Activated gamma-delta T cell (primary cell): ENCODE measurements at regions not wholly inside any gene's neighbourhood (a gene's known extent, or its start where the extent isn't known, plus 50 kb on each side); places are given as distances from the start of the nearest gene placed in this dataset.
"Not testable (repeated sequence)": the region's sequence is repeated elsewhere in the genome, so short reads cannot be mapped to it uniquely, and the experiment has no call there.

Experiments
- DNase-seq: peaks from one replicate; lab custom pipeline; 2025; lab: John Stamatoyannopoulos, UW

GRCh38 chr22:49527611-49528419 is 299.9 kb downstream of the BRD1 start:
- DNase-seq: no peak

DNA sequence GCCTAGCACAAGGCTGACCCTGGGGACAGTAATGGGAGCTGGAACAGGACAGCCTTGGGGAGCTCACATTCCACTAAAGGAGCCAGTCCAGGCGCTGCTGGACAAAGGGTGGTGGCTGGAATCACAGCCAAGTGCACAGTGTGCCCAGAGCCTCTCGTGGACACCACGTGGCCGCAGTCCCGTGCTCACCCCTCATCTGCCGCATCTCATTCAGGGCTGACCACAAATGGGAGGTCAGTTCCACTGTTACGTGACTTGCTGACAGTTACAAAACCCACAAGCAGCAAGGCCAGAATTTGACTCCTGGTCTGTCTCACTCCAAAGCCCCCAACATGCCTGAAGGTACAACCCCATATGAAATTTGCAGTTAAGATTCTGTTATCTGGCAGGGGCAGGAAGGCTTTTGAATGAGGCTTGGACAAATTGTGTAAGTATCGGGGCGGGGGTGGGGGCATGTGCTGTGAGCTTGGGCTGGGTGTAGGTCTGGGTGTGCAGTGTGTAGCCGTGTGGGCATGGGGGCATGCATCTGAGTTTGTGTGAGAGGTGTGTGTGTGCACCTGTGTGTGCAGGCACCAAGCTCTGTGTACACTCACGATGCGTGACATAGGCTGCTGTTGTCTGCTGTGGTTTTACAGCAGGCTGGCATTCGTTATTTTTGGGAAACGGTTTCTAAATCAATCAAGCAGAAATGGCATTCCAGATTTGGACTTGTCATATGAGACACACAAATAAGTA is 301.7 kb downstream of the BRD1 start:
- no peak for DNase-seq

DNA sequence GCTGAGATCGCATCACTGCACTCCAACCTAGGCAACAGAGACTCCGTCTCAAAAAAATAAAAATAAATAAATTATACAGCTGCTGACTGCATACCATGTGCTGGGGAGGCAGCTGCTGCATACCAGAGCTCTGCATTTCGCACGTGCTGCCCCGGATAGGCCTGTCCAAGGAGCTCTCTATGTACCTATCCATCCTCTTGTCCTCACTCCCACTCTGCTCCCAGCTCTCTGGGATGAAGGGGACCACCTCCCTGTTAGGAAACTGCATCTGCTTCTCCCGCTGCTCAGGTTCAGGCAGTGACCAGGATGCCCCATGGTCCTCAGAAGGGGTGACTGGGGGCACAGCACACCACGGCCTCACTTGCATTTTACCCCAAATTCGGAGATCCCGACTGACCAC is 302.3 kb downstream of the BRD1 start:
- no peak for DNase-seq

- no peak for DNase-seq
These were observed 303.3 kb downstream of the BRD1 start for GRCh38 chr22:49524362-49524761.

GRCh38 chr22:49523374-49524008 is 304.2 kb downstream of the BRD1 start:
- no peak for DNase-seq

DNA sequence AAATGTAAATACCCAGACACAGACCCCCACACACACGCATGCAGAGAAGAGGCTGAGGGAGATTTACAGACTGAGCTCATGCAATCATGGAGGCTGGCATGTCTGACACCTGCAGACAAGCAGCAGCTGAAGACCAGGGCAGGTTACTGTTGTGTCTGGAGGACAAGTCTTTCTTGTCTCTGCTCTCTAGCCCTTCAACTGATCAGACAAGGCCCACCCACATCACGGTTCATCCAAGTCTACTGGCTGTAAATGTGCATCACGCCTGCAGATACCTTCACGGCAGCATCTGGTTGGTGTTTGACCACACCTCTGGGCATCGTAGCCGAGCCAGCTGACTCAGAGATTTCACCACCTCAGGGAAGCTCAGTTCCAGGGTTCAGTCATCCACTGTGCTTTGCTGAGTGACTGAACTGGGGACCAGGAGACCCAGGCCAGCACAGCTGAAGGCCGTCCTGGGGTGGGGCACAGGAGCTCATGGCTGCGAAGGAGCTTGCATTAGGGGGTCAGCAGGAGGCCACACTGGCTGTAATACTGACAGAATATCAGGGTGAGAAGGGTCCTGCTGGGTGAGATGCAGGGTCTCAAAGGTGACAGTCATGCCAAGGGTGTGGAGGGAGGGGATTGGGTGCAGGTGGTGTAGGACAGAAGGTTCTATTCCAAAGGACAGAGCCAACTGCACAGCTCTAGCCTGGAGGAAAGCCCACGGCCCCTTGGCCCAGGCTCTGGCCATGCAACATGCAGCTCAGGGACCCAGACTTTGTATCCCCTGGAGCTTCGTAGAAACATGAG is 304.9 kb downstream of the BRD1 start:
- DNase-seq: no peak

DNA sequence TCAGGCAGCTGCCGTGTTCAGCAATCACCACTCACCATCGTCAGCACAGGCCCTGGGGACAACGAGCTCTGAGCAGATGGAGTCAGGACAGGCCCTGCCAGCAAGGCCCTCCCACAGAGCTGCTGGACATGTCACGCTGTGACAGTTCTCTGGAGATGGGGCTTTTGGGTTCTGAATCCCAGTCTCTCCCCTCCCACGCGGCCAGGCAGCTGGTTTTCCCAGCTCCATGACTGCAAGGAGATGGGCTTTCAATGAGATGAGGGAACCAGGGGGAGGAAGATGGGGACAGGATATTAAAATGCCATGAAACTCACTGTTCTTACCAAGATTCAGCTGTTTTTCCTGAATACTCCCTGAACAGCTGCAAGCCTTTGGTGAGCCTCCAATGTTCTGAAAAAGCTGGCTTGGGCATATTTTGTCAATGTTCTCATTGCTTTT is 305.9 kb downstream of the BRD1 start:
- no peak for DNase-seq

DNA sequence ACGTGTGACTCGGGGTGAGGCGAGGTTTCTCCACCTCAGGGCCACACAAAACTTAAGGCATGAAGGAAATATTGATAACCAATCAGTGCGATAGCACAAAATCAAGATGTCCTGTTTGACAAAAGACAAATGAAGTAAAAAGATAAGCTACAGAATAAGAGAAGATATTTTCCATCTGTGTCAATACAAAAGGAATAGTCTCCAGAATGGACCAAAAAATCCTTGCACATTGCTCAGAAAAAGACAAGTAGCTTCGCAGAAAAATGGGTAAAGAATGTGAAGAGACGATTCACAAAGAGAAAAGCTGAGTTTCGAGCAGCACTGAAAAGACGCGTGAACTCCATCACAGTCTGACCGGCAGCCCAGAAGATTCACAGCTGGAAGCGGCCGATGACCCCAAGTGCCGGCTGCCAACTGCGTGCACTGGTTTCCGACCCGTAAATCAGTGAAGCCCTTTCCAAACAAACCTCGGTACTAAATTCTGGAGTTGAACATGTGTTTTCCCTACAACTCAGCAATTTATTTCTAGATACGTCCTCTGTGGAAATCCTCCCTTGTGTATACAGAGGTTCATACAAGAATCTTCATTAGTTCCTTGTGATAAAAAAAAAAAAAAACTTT is 308.4 kb downstream of the BRD1 start:
- DNase-seq: no peak

DNA sequence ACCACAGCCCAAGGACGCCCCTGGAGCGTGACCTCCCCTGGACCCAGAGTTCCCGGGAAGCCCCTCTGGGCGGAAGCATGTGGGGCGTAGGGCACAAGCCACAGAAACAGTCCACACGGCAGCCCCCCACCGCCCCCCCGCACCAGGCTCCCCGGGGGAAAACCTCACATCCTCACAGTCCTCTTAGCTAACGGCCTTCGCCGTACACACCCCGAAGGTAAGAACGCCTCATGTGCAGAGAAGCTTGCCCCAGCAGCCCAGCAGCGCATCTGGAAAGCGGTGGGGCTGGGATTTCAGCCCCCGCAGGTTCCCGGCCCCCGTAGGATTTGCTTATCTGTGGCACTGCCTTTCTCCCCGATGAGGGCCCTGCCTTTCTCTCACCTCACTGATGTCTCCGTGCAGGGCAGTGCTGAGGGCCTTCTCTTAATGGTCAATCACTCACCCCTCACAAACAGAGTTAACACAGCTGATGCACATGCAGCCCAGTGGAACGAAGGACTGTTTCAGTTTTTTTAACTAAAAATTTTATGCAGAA is 309.2 kb downstream of the BRD1 start:
- DNase-seq: no peak

- no peak for DNase-seq
These were observed 309.9 kb downstream of the BRD1 start for GRCh38 chr22:49517667-49518185.

GRCh38 chr22:49517211-49517610 is 310.5 kb downstream of the BRD1 start:
- DNase-seq: no peak

GRCh38 chr22:49515475-49515874 is 312.2 kb downstream of the BRD1 start:
- DNase-seq: no peak

GRCh38 chr22:49514641-49515040 is 313.0 kb downstream of the BRD1 start:
- no peak for DNase-seq

- DNase-seq: no peak
These were observed 313.5 kb downstream of the BRD1 start for GRCh38 chr22:49514211-49514610.

GRCh38 chr22:49513358-49513851 is 314.3 kb downstream of the BRD1 start:
- no peak for DNase-seq

GRCh38 chr22:49512487-49513165 is 315.0 kb downstream of the BRD1 start:
- DNase-seq: no peak

DNA sequence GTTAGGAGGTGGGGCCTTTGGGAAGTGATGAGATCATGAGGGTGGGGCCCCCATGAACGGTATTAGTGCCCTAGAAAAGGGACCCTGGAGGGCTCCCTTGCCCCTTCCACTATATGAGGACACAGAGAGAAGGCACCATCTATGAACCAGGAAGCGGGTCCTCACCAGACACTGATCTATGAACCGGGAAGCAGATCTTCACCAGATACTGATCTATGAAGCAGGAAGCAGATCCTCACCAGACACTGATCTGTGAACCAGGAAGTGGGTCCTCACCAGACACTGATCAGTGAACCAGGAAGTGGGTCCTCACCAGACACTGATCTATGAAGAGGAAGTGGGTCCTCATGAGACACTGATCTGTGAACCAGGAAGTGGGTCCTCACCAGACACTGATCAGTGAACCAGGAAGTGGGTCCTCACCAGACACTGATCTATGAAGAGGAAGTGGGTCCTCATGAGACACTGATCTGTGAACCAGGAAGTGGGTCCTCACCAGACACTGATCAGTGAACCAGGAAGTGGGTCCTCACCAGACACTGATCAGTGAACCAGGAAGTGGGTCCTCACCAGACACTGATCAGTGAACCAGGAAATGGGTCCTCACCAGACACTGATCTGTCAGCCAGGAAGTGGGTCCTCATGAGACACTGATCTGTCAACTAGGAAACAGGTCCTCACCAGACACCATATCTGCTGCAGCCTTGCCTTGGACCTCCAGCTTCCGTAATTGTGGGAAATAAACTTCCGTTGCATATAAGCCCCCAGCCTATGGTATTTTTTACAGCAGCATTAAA is 316.1 kb downstream of the BRD1 start:
- DNase-seq: not testable (repeated sequence)

DNA sequence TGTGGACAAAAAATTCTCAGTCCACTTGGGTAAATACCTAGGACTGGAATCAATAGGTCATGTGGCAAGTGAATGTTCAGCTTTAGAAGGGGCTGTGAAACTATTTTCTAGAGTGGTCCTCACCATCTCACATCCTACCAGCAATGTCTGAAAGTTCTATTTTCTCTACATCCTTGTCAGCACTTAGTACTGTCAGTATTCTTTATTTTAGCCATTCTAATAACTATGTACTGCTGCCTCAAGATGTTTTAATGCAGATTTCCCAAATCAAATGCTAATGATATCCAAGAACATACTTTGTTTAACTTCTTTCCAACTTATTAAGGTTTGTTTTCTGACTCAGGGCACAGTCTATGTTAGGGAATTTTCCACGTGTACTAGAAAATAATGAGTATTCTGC is 317.0 kb downstream of the BRD1 start:
- no peak for DNase-seq

DNA sequence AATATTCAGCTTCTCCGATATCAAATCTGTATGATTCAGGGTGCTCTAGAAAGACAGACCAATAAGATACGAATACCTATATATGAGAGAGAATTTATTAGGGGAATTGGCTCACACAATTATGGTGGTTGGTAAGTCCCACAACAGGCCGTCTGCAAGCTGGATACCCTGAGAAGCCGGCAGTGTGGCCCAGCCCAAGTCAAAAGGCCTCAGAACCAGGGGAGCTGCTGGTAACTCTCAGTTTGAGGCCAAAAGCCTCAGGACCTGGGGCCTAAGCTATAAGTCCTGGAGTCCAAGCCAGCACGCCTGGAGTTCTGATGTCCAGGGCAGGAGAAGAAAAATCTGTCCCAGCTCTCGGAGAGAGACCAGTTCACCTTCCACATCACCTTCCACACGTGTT is 318.7 kb downstream of the BRD1 start:
- no peak for DNase-seq
